ENCODE measurements at regions not wholly inside any gene's neighbourhood (a gene's known extent, or its start where the extent isn't known, plus 50 kb on each side); places are given as distances from the start of the nearest gene placed in this dataset.

GRCh38 chr4:178142724-178143123 lies 700.5 kb upstream of the AGA start:
- intact Hi-C loops (cut with DNase I), result no loop called here
- Histone ChIP-seq H3K4me3 (no peak overlapping the region), H3K36me3 (no peaks in the 10 kb centered on the region), H3K27me3 (no peaks in the 10 kb centered on the region), H3K27ac (no peak overlapping the region), H3K4me1 (no peaks in the 10 kb centered on the region), H3K9me3 (no peaks in the 10 kb centered on the region)
- no peak for DNase-seq (ENCODE audit: extremely low spot score in 2 of 2)
- TF ChIP-seq POLR2AphosphoS5 (IDR thresholded peaks at IDR 0.05; ENCODE audit: insufficient read depth in 1 of 2, low read depth in 1 of 2), result no peak
- TF ChIP-seq CTCF (IDR thresholded peaks at IDR 0.05), result no peak
- no peak for TF ChIP-seq POLR2A (IDR thresholded peaks at IDR 0.05)

GRCh38 chr4:178148106-178148505 lies 705.9 kb upstream of the AGA start:
- H3K36me3 ChIP-seq, result no peaks in the 10 kb centered on the region
- no peak for DNase-seq (ENCODE audit: extremely low spot score in 2 of 2)
- no peaks in the 10 kb centered on the region for H3K27me3 ChIP-seq
- intact Hi-C loops (cut with DNase I), result loop anchor here (5.0 kb wide), 1 partner anchor 1044 kb away; no protein-coding TSS in a partner anchor
- no peaks in the 10 kb centered on the region for H3K4me1 ChIP-seq
- H3K4me3 ChIP-seq, result no peak overlapping the region
- TF ChIP-seq CTCF (IDR thresholded peaks at IDR 0.05) (no peak), POLR2A (IDR thresholded peaks at IDR 0.05) (no peak), POLR2AphosphoS5 (IDR thresholded peaks at IDR 0.05; ENCODE audit: insufficient read depth in 1 of 2, low read depth in 1 of 2) (no peak)
- H3K27ac ChIP-seq, result no peak overlapping the region
- H3K9me3 ChIP-seq, result no peaks in the 10 kb centered on the region

- DNase-seq (ENCODE audit: extremely low spot score in 2 of 2), result no peak
- Histone ChIP-seq H3K9me3 (no peaks in the 10 kb centered on the region), H3K4me1 (no peaks in the 10 kb centered on the region), H3K27me3 (no peaks in the 10 kb centered on the region), H3K27ac (no peak overlapping the region), H3K4me3 (no peak overlapping the region), H3K36me3 (no peaks in the 10 kb centered on the region)
- intact Hi-C loops (cut with DNase I), result no loop called here
- TF ChIP-seq POLR2AphosphoS5 (IDR thresholded peaks at IDR 0.05; ENCODE audit: insufficient read depth in 1 of 2, low read depth in 1 of 2) (no peak), POLR2A (IDR thresholded peaks at IDR 0.05) (no peak), CTCF (IDR thresholded peaks at IDR 0.05) (no peak)
Measured at GRCh38 chr4:178165251-178165950, 723.2 kb upstream of the AGA start.

- Histone ChIP-seq H3K36me3 (no peaks in the 10 kb centered on the region), H3K27ac (no peak overlapping the region), H3K4me1 (no peaks in the 10 kb centered on the region), H3K9me3 (no peaks in the 10 kb centered on the region), H3K27me3 (no peaks in the 10 kb centered on the region), H3K4me3 (no peak overlapping the region)
- TF ChIP-seq POLR2A (IDR thresholded peaks at IDR 0.05) (no peak), POLR2AphosphoS5 (IDR thresholded peaks at IDR 0.05; ENCODE audit: insufficient read depth in 1 of 2, low read depth in 1 of 2) (no peak), CTCF (IDR thresholded peaks at IDR 0.05) (no peak)
- no peak for DNase-seq (ENCODE audit: extremely low spot score in 2 of 2)
- intact Hi-C loops (cut with DNase I), result no loop called here
Measured at GRCh38 chr4:178165951-178166308, 723.7 kb upstream of the AGA start.

DNA sequence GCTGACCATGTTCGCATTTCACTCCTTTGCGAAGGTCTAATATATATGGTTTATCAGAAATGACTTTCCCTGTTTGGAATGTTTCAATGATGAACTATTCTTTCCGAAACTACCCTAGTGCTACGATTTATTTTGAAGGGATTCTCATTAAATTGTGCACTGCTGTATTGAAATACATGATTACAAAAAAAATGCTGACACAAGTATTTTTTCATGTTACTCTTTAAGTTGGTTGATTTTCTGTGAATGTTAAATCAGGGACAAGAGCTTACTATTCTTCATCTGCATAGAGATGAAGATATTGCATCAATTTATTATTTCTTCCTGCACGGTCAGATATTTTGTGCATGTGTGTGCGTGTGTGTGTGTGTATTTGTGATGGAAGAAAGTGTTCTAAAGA lies 731.5 kb upstream of the AGA start:
- no peaks in the 10 kb centered on the region for H3K4me1 ChIP-seq
- no peaks in the 10 kb centered on the region for H3K27me3 ChIP-seq
- DNase-seq (ENCODE audit: extremely low spot score in 2 of 2), result no peak
- H3K27ac ChIP-seq, result no peak overlapping the region
- H3K36me3 ChIP-seq, result no peaks in the 10 kb centered on the region
- TF ChIP-seq POLR2A (IDR thresholded peaks at IDR 0.05) (no peak), CTCF (IDR thresholded peaks at IDR 0.05) (no peak), POLR2AphosphoS5 (IDR thresholded peaks at IDR 0.05; ENCODE audit: insufficient read depth in 1 of 2, low read depth in 1 of 2) (no peak)
- no peaks in the 10 kb centered on the region for H3K9me3 ChIP-seq
- intact Hi-C loops (cut with DNase I), result no loop called here
- no peak overlapping the region for H3K4me3 ChIP-seq

All from vagina (tissue), 2 donors.